Umbilical cord (tissue), 1 donor: ENCODE measurements at regions not wholly inside any gene's neighbourhood (a gene's known extent, or its start where the extent isn't known, plus 50 kb on each side); places are given as distances from the start of the nearest gene placed in this dataset.

Source experiments
- DNase-seq: peaks from one replicate; pipeline ENCODE4 v3.0.0-alpha.2; 2015; ENCODE audit warnings: low spot score

GRCh38 chr10:123409426-123409825, 255.2 kb downstream of the BUB3 start:
- no peak for DNase-seq

GRCh38 chr10:123409884-123410283, 255.7 kb downstream of the BUB3 start:
- DNase-seq = no peak

GRCh38 chr10:123413353-123413752, 252.8 kb upstream of the GPR26 start:
- no peak for DNase-seq

GRCh38 chr10:123415523-123415922, 250.6 kb upstream of the GPR26 start:
- no peak for DNase-seq

GRCh38 chr10:123417414-123417813, 248.7 kb upstream of the GPR26 start:
- DNase-seq = no peak

- no peak for DNase-seq
Measured at GRCh38 chr10:123421461-123421860, 244.7 kb upstream of the GPR26 start.

- DNase-seq = no peak
Measured at GRCh38 chr10:123422261-123422660, 243.9 kb upstream of the GPR26 start.

GRCh38 chr10:123424537-123424936, 241.6 kb upstream of the GPR26 start:
- DNase-seq = no peak

- no peak for DNase-seq
Measured at GRCh38 chr10:123425680-123426079, 240.5 kb upstream of the GPR26 start.

GRCh38 chr10:123427165-123427786, 238.9 kb upstream of the GPR26 start:
- DNase-seq = no peak

- no peak for DNase-seq
Measured at GRCh38 chr10:123428391-123428790, 237.8 kb upstream of the GPR26 start.

GRCh38 chr10:123429706-123430221, 236.4 kb upstream of the GPR26 start:
- DNase-seq = peak; percentile 4

GRCh38 chr10:123433539-123433938, 232.6 kb upstream of the GPR26 start:
- DNase-seq = no peak

GRCh38 chr10:123434435-123435039, 231.6 kb upstream of the GPR26 start:
- no peak for DNase-seq

GRCh38 chr10:123442901-123443300, 223.3 kb upstream of the GPR26 start:
- DNase-seq = no peak

GRCh38 chr10:123443924-123444323, 222.2 kb upstream of the GPR26 start:
- DNase-seq = no peak

- DNase-seq = no peak
Measured at GRCh38 chr10:123445261-123445775, 220.8 kb upstream of the GPR26 start.

- DNase-seq = no peak
Measured at GRCh38 chr10:123446449-123447156, 219.6 kb upstream of the GPR26 start.

GRCh38 chr10:123449234-123449962, 216.8 kb upstream of the GPR26 start:
- DNase-seq = no peak

GRCh38 chr10:123450956-123451605, 215.1 kb upstream of the GPR26 start:
- DNase-seq = no peak

GRCh38 chr10:123451618-123452245, 214.4 kb upstream of the GPR26 start:
- DNase-seq = no peak
